HUES48 (cell line): ENCODE measurements at regions not wholly inside any gene's neighbourhood (a gene's known extent, or its start where the extent isn't known, plus 50 kb on each side); places are given as distances from the start of the nearest gene placed in this dataset.

Experiments
- H3K27ac ChIP-seq: one replicate; pipeline ENCODE4 v1.7.0; 2013; ENCODE audit warnings: low read depth, low read length, inconsistent platforms
- H3K27me3 ChIP-seq: 2 replicates; pipeline ENCODE4 v1.6.1; 2013; ENCODE audit warnings: mild to moderate bottlenecking, low read length; ENCODE audit not compliant: control insufficient read depth, insufficient read depth
- H3K36me3 ChIP-seq: 2 replicates; pipeline ENCODE4 v1.6.1; 2013; ENCODE audit warnings: low read length; ENCODE audit not compliant: control insufficient read depth, insufficient read depth
- H3K4me1 ChIP-seq: 2 replicates; pipeline ENCODE4 v1.6.1; 2013; ENCODE audit warnings: mild to moderate bottlenecking, low read length; ENCODE audit not compliant: control insufficient read depth, insufficient read depth
- H3K4me3 ChIP-seq: 2 replicates; pipeline ENCODE4 v1.5.1; 2013; ENCODE audit warnings: mild to moderate bottlenecking, low read depth, low read length
- H3K9ac ChIP-seq: 2 replicates; pipeline ENCODE4 v1.6.1; 2013; ENCODE audit warnings: mild to moderate bottlenecking, low read depth, low read length, moderate library complexity
- H3K9me3 ChIP-seq: 2 replicates; pipeline ENCODE4 v1.6.1; 2013; ENCODE audit warnings: low read length; ENCODE audit not compliant: control insufficient read depth, insufficient read depth

DNA sequence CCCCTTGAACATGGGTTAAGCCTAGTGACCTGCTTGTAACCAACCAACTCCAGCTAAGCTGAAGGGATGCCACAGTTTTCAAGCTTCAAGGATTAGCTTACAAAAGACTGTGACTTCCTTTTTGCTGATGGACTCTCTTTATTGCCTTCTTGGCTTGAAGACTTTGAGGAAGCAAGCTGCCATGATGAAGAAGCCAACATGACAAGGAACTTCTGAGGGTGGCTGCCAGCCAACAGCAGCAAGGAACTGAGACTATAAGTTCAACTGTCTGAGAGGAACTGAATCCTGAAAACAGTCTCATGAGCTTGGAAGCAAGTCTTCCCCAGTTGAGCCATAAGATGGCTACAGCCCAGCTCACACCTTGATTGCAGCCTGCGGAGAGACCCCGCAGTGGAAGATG, 116.1 kb upstream of the TAF11L2 start:
- no peak overlapping the region for H3K9ac ChIP-seq
- no peak overlapping the region for H3K4me3 ChIP-seq
- H3K27ac ChIP-seq = no peak overlapping the region
- H3K36me3 ChIP-seq = no peaks in the 10 kb centered on the region
- H3K9me3 ChIP-seq = no peaks in the 10 kb centered on the region
- peaks cover 5% of the 10 kb centered on the region; the same call in 1 of the 2 replicates for H3K27me3 ChIP-seq
- peaks cover 6% of the 10 kb centered on the region for H3K4me1 ChIP-seq

DNA sequence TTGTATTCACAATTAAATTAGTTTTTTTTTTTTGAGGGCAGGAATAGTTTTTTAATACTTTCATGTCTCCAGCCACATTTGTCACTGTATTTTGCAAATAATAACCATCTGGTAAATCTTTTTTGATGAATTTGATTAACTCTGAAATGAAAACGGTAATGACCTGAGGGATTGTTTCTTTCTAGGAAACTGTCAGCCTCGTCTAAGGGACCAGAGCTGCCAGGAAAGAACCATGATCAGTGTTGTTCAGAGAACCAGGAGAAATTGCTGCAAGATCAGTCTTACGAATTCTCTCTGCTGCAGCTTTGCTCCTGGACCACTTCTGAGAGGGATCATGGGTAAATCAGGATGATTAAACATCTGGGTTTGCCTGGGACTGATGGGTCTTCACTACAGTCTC, 114.5 kb upstream of the TAF11L2 start:
- Histone ChIP-seq H3K27me3 (peaks cover 5% of the 10 kb centered on the region; the same call in 1 of the 2 replicates), H3K9ac (no peak overlapping the region), H3K27ac (no peak overlapping the region), H3K4me3 (no peak overlapping the region), H3K4me1 (peaks cover 6% of the 10 kb centered on the region), H3K9me3 (no peaks in the 10 kb centered on the region), H3K36me3 (no peaks in the 10 kb centered on the region)

DNA sequence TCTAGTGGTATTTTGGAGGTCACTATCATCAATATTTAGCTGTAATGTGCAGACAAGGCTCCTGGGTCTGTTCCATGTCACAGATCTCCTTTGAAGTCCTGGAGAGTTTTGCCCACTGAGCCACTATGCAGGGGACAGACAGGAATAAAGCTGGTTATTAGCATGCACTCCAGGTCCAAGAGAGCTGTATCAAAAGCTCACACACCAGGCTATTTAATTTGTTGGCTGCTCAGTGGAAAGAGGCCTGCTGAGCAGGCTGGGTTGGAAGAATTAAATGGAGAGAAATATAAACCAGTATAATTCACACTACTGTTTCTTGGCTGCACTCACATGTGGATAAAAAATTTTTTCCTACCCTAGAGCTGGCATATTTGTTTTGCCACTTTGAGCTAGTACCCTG, 113.8 kb upstream of the TAF11L2 start:
- Histone ChIP-seq H3K9me3 (no peaks in the 10 kb centered on the region), H3K9ac (no peak overlapping the region), H3K27me3 (peaks cover 5% of the 10 kb centered on the region; the same call in 1 of the 2 replicates), H3K27ac (no peak overlapping the region), H3K4me1 (peaks cover 6% of the 10 kb centered on the region), H3K4me3 (no peak overlapping the region), H3K36me3 (no peaks in the 10 kb centered on the region)

DNA sequence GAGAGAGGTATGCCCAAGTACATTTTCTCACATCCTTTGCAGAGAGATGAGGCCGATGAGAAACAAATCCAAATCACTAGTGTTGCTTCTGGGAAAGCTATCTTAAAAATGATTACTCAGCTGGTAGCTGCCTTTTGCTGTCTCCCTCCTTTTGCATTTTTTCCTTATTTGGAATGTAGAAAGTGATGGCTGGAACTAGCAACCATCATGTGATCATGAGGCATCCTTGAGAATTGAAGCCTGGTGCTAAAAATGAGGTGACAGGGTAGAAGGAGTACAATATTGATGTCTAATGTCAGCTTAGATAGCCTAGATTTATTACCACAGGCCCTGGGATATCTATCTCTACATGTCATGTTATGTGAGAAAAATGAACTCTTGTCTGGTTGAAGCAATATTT, 109.3 kb upstream of the TAF11L2 start:
- H3K9me3 ChIP-seq = no peaks in the 10 kb centered on the region
- H3K27ac ChIP-seq = no peak overlapping the region
- no peaks in the 10 kb centered on the region for H3K4me1 ChIP-seq
- no peaks in the 10 kb centered on the region for H3K27me3 ChIP-seq
- no peak overlapping the region for H3K4me3 ChIP-seq
- H3K36me3 ChIP-seq = no peaks in the 10 kb centered on the region
- no peak overlapping the region for H3K9ac ChIP-seq

DNA sequence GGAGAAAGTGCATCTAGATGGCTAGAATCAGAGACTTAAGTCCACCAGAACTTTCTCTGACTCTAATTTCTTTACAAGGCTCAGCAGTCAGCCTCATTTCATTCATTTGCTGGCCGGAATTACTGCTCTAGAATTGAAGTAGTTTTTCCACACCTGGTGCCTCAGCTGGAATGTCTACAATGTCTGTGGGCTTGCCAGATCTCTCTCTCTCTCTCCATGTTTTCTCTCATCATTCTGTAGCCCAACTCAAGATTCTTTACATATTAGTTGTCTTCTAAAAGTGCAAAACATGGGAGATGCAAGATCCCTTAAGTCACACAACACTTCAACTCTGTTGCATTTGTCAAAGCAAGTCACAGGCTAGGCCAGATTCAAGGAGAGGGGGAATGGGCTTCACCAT, 103.9 kb upstream of the TAF11L2 start:
- Histone ChIP-seq H3K9me3 (peaks cover 2% of the 10 kb centered on the region; the same call in 1 of the 2 replicates), H3K9ac (no peak overlapping the region), H3K36me3 (no peaks in the 10 kb centered on the region), H3K4me3 (no peak overlapping the region), H3K27ac (no peak overlapping the region), H3K4me1 (peaks cover 8% of the 10 kb centered on the region), H3K27me3 (no peaks in the 10 kb centered on the region)

DNA sequence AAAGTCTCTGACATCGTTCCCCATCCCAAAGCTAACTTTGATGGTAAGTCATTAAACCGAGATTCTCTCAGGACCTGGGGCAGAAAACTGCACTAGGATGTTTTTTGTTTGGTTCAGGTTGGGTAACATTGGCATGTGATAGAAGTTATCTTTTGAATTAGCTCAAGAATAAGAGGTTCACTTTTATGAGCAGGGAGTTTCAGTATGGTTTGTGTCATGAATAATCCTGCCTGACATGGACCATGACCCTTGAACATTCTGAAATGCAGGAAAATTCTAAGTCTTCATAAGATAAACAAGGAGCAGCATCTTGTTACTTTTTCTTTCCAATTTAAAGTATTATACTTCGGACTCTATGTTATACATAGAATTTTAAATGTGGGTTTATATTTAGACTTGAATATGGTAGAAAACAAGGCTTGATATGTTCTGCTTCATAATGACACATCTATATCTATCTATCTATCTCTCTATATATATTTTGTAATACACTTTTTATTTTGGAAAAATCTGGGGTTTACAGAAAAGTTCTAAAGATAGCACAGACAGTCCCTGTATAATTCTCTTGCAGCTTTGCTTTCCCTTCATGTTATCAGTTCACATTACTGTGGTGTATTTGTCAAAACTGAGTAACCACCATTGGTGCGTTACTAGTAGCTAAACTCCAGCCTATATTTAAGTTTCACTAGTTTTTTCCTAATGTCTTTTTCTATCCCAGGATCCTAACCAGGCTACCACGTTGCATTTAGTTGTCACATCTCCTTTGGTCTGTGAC, 102.7 kb upstream of the TAF11L2 start:
- Histone ChIP-seq H3K27me3 (no peaks in the 10 kb centered on the region), H3K27ac (no peak overlapping the region), H3K36me3 (no peaks in the 10 kb centered on the region), H3K9me3 (peaks cover 2% of the 10 kb centered on the region; the same call in 1 of the 2 replicates), H3K9ac (no peak overlapping the region), H3K4me3 (no peak overlapping the region), H3K4me1 (peaks cover 18% of the 10 kb centered on the region)

DNA sequence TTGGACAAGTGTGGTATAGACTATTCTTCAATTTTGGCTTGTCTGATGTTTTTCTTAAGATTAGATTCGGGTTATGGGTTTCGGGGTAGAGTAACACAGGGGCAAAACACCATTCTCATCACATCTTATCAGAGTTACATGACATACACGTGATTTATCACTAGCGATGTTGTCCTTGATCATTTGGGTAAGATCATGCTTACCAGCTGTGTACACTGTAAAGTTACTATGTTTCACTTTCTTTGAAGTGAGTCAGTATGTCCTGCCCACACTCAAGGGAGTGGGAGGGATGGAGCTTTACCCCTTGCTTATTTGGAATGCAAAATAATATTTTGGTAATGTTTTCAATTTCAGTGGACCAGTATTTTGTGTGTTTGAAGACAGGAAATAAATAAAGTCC, 101.8 kb upstream of the TAF11L2 start:
- Histone ChIP-seq H3K4me3 (no peak overlapping the region), H3K9ac (no peak overlapping the region)

DNA sequence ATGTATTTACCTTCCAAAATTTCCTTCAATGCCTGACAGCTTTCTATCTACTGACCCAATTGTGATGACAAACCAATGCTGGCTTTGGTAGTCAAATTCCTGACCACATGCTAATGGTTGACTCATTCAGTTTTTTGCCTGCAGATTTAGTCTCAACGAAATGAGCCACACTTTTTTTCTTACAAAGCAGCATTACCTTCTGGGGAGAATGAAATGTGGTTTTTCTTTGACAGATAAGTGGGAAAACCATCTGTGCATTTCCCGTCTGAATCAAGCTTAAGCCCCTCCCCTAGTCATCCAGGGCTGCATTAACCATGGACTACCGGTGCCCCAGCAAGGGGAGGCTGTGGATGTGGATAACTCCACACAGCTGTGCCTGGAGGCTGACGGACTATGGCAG, 99.6 kb upstream of the TAF11L2 start:
- H3K9me3 ChIP-seq = peaks cover 2% of the 10 kb centered on the region; the same call in 1 of the 2 replicates
- no peaks in the 10 kb centered on the region for H3K36me3 ChIP-seq
- H3K27ac ChIP-seq = no peak overlapping the region
- H3K4me1 ChIP-seq = peaks cover 43% of the 10 kb centered on the region
- H3K4me3 ChIP-seq = no peak overlapping the region
- H3K9ac ChIP-seq = no peak overlapping the region
- H3K27me3 ChIP-seq = peaks cover 2% of the 10 kb centered on the region; the same call in 1 of the 2 replicates

More for the DNA sequence above, 101.8 kb upstream of the TAF11L2 start:
- H3K9me3 ChIP-seq = peaks cover 2% of the 10 kb centered on the region; the same call in 1 of the 2 replicates
- H3K27me3 ChIP-seq = no peaks in the 10 kb centered on the region
- H3K4me1 ChIP-seq = peaks cover 28% of the 10 kb centered on the region
- H3K27ac ChIP-seq = no peak overlapping the region
- no peaks in the 10 kb centered on the region for H3K36me3 ChIP-seq

DNA sequence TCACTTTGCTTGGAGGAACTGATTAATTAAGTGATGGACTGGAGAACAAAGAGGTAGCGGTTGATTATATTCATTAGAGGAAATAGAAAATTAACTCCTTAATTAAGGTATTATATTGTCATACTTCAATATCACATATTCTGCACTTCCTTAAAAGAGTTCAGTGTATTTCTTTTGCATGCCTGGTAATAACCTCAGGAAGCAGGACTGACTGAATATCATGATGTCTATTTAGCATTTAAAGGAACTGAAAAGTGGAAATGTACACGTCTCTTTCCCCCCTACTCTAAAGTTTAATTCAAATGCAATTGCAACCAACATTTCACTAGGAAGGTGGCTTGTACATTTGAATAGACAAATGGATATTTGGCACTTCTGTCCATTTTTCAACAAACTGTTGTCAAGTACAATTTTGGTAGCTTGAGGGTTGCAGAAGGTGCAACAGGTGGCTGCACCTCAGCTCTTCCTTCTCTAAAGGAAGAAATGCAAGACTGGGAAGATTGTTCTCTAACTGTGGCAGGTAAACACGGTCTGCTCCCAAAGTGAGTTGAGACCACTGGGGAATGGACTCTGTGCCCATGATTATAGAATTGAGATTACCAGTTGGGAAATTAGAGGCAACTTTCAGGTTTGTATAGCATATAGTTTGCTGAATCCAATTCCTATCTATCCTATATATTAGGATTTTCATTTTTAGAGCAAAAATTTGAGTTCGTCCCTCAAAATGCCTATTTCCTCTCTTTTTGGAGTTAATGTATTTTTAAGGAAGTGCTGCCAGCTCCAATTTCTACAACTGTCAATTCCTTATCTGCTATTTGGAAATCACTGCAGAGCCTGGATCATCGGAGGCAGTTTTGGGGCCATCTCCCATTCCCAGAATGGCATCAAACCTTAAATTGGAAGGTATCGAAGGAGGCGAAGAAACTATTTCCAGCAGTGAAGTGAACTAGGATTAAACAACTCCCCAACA, 98.9 kb upstream of the TAF11L2 start:
- Histone ChIP-seq H3K36me3 (no peaks in the 10 kb centered on the region), H3K9ac (no peak overlapping the region), H3K27me3 (peaks cover 9% of the 10 kb centered on the region), H3K9me3 (peaks cover 2% of the 10 kb centered on the region; the same call in 1 of the 2 replicates), H3K4me3 (no peak overlapping the region), H3K27ac (no peak overlapping the region), H3K4me1 (peaks cover 50% of the 10 kb centered on the region)

DNA sequence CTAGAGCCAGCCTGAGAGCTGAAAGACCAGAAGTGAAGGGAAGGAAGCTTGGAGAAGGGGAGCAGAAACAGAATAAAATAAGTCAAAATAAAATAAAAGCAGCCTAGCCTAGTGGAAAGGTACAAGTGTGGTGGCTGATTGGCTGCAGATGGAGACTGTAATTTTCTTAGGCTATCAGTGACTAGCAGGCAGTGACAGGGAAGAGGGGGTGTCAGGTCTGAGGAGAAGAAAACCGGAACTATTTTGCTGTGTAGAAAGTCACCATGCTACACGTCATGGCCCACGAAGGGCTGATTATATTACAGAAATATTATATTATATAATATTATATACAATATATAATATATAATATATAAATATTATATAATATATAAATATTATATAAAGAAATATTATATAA, 98.1 kb upstream of the TAF11L2 start:
- Histone ChIP-seq H3K27me3 (peaks cover 11% of the 10 kb centered on the region), H3K4me1 (peaks cover 58% of the 10 kb centered on the region), H3K27ac (no peak overlapping the region)

More for the DNA sequence above, 98.1 kb upstream of the TAF11L2 start:
- Histone ChIP-seq H3K36me3 (no peaks in the 10 kb centered on the region), H3K4me3 (no peak overlapping the region), H3K9me3 (no peaks in the 10 kb centered on the region), H3K9ac (no peak overlapping the region)
